ENCODE measurements at regions not wholly inside any gene's neighbourhood (a gene's known extent, or its start where the extent isn't known, plus 50 kb on each side); places are given as distances from the start of the nearest gene placed in this dataset.

GRCh38 chr5:174159327-174160114 lies 114.0 kb downstream of the NSG2 start:
- Histone ChIP-seq H3K9me3 (ENCODE audit: control insufficient read depth in 2 of 2, insufficient read depth in 1 of 2, low read length in 1 of 2) (peaks cover 0 to 1% of the 10 kb centered on the region in 2 donors), H3K4me3 (ENCODE audit: low read length in 2 of 2) (no peak overlapping the region), H3K4me1 (ENCODE audit: control insufficient read depth in 2 of 2, insufficient read depth in 2 of 2, low read length in 2 of 2) (no peaks in the 10 kb centered on the region), H3K27ac (ENCODE audit: low read depth in 1 of 2, low read length in 1 of 2) (no peak overlapping the region), H3K27me3 (ENCODE audit: control insufficient read depth in 2 of 2, insufficient read depth in 1 of 2, low read length in 1 of 2) (no peaks in the 10 kb centered on the region), H3K36me3 (ENCODE audit: control insufficient read depth in 2 of 2, insufficient read depth in 2 of 2, low read length in 1 of 2) (no peaks in the 10 kb centered on the region)
- WGBS: 92% methylated on average over 9 of the region's 9 CpGs
- DNase-seq (ENCODE audit: low read depth in 6 of 9, low spot score in 9 of 9): no peak

GRCh38 chr5:174165406-174165805 lies 119.9 kb downstream of the NSG2 start:
- no peaks in the 10 kb centered on the region for H3K27me3 ChIP-seq (ENCODE audit: control insufficient read depth in 2 of 2, insufficient read depth in 1 of 2, low read length in 1 of 2)
- WGBS: 93% methylated on average over 9 of the region's 9 CpGs
- H3K4me3 ChIP-seq (ENCODE audit: low read length in 2 of 2): no peak overlapping the region
- no peak overlapping the region for H3K27ac ChIP-seq (ENCODE audit: low read depth in 1 of 2, low read length in 1 of 2)
- H3K9me3 ChIP-seq (ENCODE audit: control insufficient read depth in 2 of 2, insufficient read depth in 1 of 2, low read length in 1 of 2): no peaks in the 10 kb centered on the region
- no peaks in the 10 kb centered on the region for H3K4me1 ChIP-seq (ENCODE audit: control insufficient read depth in 2 of 2, insufficient read depth in 2 of 2, low read length in 2 of 2)
- no peak for DNase-seq (ENCODE audit: low read depth in 6 of 9, low spot score in 9 of 9)
- no peaks in the 10 kb centered on the region for H3K36me3 ChIP-seq (ENCODE audit: control insufficient read depth in 2 of 2, insufficient read depth in 2 of 2, low read length in 1 of 2)

GRCh38 chr5:174166231-174167079 lies 120.9 kb downstream of the NSG2 start:
- 87% methylated on average over 10 of the region's 10 CpGs for WGBS
- no peak overlapping the region for H3K4me3 ChIP-seq (ENCODE audit: low read length in 2 of 2)
- DNase-seq (ENCODE audit: low read depth in 6 of 9, low spot score in 9 of 9): no peak
- H3K36me3 ChIP-seq (ENCODE audit: control insufficient read depth in 2 of 2, insufficient read depth in 2 of 2, low read length in 1 of 2): no peaks in the 10 kb centered on the region
- no peaks in the 10 kb centered on the region for H3K27me3 ChIP-seq (ENCODE audit: control insufficient read depth in 2 of 2, insufficient read depth in 1 of 2, low read length in 1 of 2)
- no peaks in the 10 kb centered on the region for H3K4me1 ChIP-seq (ENCODE audit: control insufficient read depth in 2 of 2, insufficient read depth in 2 of 2, low read length in 2 of 2)
- no peaks in the 10 kb centered on the region for H3K9me3 ChIP-seq (ENCODE audit: control insufficient read depth in 2 of 2, insufficient read depth in 1 of 2, low read length in 1 of 2)
- no peak overlapping the region for H3K27ac ChIP-seq (ENCODE audit: low read depth in 1 of 2, low read length in 1 of 2)

- no peak for DNase-seq (ENCODE audit: low read depth in 6 of 9, low spot score in 9 of 9)
- H3K4me3 ChIP-seq (ENCODE audit: low read length in 2 of 2): no peak overlapping the region
- WGBS: 86% methylated on average over 16 of the region's 16 CpGs
Measured at GRCh38 chr5:174167080-174167910, 121.8 kb downstream of the NSG2 start.

GRCh38 chr5:174172152-174172551 lies 126.6 kb downstream of the NSG2 start:
- Histone ChIP-seq H3K4me3 (ENCODE audit: low read length in 2 of 2) (no peak overlapping the region), H3K27ac (ENCODE audit: low read depth in 1 of 2, low read length in 1 of 2) (no peak overlapping the region), H3K4me1 (ENCODE audit: control insufficient read depth in 2 of 2, insufficient read depth in 2 of 2, low read length in 2 of 2) (no peaks in the 10 kb centered on the region), H3K9me3 (ENCODE audit: control insufficient read depth in 2 of 2, insufficient read depth in 1 of 2, low read length in 1 of 2) (no peaks in the 10 kb centered on the region), H3K36me3 (ENCODE audit: control insufficient read depth in 2 of 2, insufficient read depth in 2 of 2, low read length in 1 of 2) (no peaks in the 10 kb centered on the region), H3K27me3 (ENCODE audit: control insufficient read depth in 2 of 2, insufficient read depth in 1 of 2, low read length in 1 of 2) (no peaks in the 10 kb centered on the region)
- 41% methylated on average over 5 of the region's 5 CpGs for WGBS
- DNase-seq (ENCODE audit: low read depth in 6 of 9, low spot score in 9 of 9): no peak

More at GRCh38 chr5:174167080-174167910, 121.8 kb downstream of the NSG2 start:
- H3K27me3 ChIP-seq (ENCODE audit: control insufficient read depth in 2 of 2, insufficient read depth in 1 of 2, low read length in 1 of 2): no peaks in the 10 kb centered on the region
- H3K27ac ChIP-seq (ENCODE audit: low read depth in 1 of 2, low read length in 1 of 2): no peak overlapping the region
- H3K4me1 ChIP-seq (ENCODE audit: control insufficient read depth in 2 of 2, insufficient read depth in 2 of 2, low read length in 2 of 2): no peaks in the 10 kb centered on the region
- H3K9me3 ChIP-seq (ENCODE audit: control insufficient read depth in 2 of 2, insufficient read depth in 1 of 2, low read length in 1 of 2): no peaks in the 10 kb centered on the region
- H3K36me3 ChIP-seq (ENCODE audit: control insufficient read depth in 2 of 2, insufficient read depth in 2 of 2, low read length in 1 of 2): no peaks in the 10 kb centered on the region

- DNase-seq (ENCODE audit: low read depth in 6 of 9, low spot score in 9 of 9): no peak
- Histone ChIP-seq H3K4me3 (ENCODE audit: low read length in 2 of 2) (no peak overlapping the region), H3K27me3 (ENCODE audit: control insufficient read depth in 2 of 2, insufficient read depth in 1 of 2, low read length in 1 of 2) (no peaks in the 10 kb centered on the region), H3K4me1 (ENCODE audit: control insufficient read depth in 2 of 2, insufficient read depth in 2 of 2, low read length in 2 of 2) (no peaks in the 10 kb centered on the region), H3K9me3 (ENCODE audit: control insufficient read depth in 2 of 2, insufficient read depth in 1 of 2, low read length in 1 of 2) (no peaks in the 10 kb centered on the region), H3K27ac (ENCODE audit: low read depth in 1 of 2, low read length in 1 of 2) (no peak overlapping the region), H3K36me3 (ENCODE audit: control insufficient read depth in 2 of 2, insufficient read depth in 2 of 2, low read length in 1 of 2) (no peaks in the 10 kb centered on the region)
- 76% methylated on average over 4 of the region's 4 CpGs for WGBS
Measured at GRCh38 chr5:174172566-174172965, 127.1 kb downstream of the NSG2 start.

GRCh38 chr5:174173766-174174165 lies 128.3 kb downstream of the NSG2 start:
- Histone ChIP-seq H3K36me3 (ENCODE audit: control insufficient read depth in 2 of 2, insufficient read depth in 2 of 2, low read length in 1 of 2) (no peaks in the 10 kb centered on the region), H3K27ac (ENCODE audit: low read depth in 1 of 2, low read length in 1 of 2) (no peak overlapping the region), H3K4me3 (ENCODE audit: low read length in 2 of 2) (no peak overlapping the region), H3K4me1 (ENCODE audit: control insufficient read depth in 2 of 2, insufficient read depth in 2 of 2, low read length in 2 of 2) (no peaks in the 10 kb centered on the region), H3K9me3 (ENCODE audit: control insufficient read depth in 2 of 2, insufficient read depth in 1 of 2, low read length in 1 of 2) (no peaks in the 10 kb centered on the region), H3K27me3 (ENCODE audit: control insufficient read depth in 2 of 2, insufficient read depth in 1 of 2, low read length in 1 of 2) (no peaks in the 10 kb centered on the region)
- no peak for DNase-seq (ENCODE audit: low read depth in 6 of 9, low spot score in 9 of 9)
- WGBS: 91% methylated on average over 6 of the region's 6 CpGs

GRCh38 chr5:174175716-174176268 lies 130.3 kb downstream of the NSG2 start:
- no peaks in the 10 kb centered on the region for H3K27me3 ChIP-seq (ENCODE audit: control insufficient read depth in 2 of 2, insufficient read depth in 1 of 2, low read length in 1 of 2)
- no peaks in the 10 kb centered on the region for H3K9me3 ChIP-seq (ENCODE audit: control insufficient read depth in 2 of 2, insufficient read depth in 1 of 2, low read length in 1 of 2)
- no peaks in the 10 kb centered on the region for H3K4me1 ChIP-seq (ENCODE audit: control insufficient read depth in 2 of 2, insufficient read depth in 2 of 2, low read length in 2 of 2)
- 25% methylated on average over 12 of the region's 12 CpGs for WGBS
- H3K27ac ChIP-seq (ENCODE audit: low read depth in 1 of 2, low read length in 1 of 2): no peak overlapping the region
- no peak for DNase-seq (ENCODE audit: low read depth in 6 of 9, low spot score in 9 of 9)
- H3K4me3 ChIP-seq (ENCODE audit: low read length in 2 of 2): no peak overlapping the region
- H3K36me3 ChIP-seq (ENCODE audit: control insufficient read depth in 2 of 2, insufficient read depth in 2 of 2, low read length in 1 of 2): no peaks in the 10 kb centered on the region

Measured in thymus (tissue), 11 donors.